ENCODE measurements at regions not wholly inside any gene's neighbourhood (a gene's known extent, or its start where the extent isn't known, plus 50 kb on each side); places are given as distances from the start of the nearest gene placed in this dataset.

GRCh38 chr6:115468272-115469005, 592.3 kb downstream of the FRK start:
- ChIA-PET CTCF (no interaction called here), POLR2A (ENCODE audit: low non-redundant PET) (no interaction called here)
- no peaks in the 10 kb centered on the region for H3K27me3 ChIP-seq (replicated peaks; ENCODE audit: insufficient read depth, low read depth, low read length, poor library complexity)
- no TSS peak for BruUV-seq (replicated peaks)
- H3K9me3 ChIP-seq (ENCODE audit: low read depth, low read length, poor library complexity, severe bottlenecking), result no peaks in the 10 kb centered on the region
- no peak overlapping the region for H3K27ac ChIP-seq (ENCODE audit: low read depth, low read length, poor library complexity, severe bottlenecking)
- H3K36me3 ChIP-seq (ENCODE audit: insufficient read depth, low read length, poor library complexity, severe bottlenecking), result no peaks in the 10 kb centered on the region
- DNase-seq (ENCODE audit: low spot score), result no peak
- intact Hi-C loops (cut with micrococcal nuclease; ENCODE audit: unreplicated experiment), result no loop called here
- no peaks in the 10 kb centered on the region for H3K4me1 ChIP-seq (ENCODE audit: insufficient read depth, low read length, poor library complexity, severe bottlenecking)
- no peak overlapping the region for H3K4me3 ChIP-seq (ENCODE audit: low read depth, low read length, poor library complexity, severe bottlenecking)
- no peak for TF ChIP-seq EZH2 (IDR thresholded peaks at IDR 0.05; ENCODE audit: borderline replicate concordance, low read depth, low read length, poor library complexity, severe bottlenecking)
- no peak for TF ChIP-seq CTCF (conservative IDR thresholded peaks at IDR 0.05; ENCODE audit: low read depth, low read length)

GRCh38 chr6:115467726-115468125, 593.0 kb downstream of the FRK start:
- ChIA-PET POLR2A (ENCODE audit: low non-redundant PET) (no interaction called here), CTCF (no interaction called here)
- no peaks in the 10 kb centered on the region for H3K36me3 ChIP-seq (ENCODE audit: insufficient read depth, low read length, poor library complexity, severe bottlenecking)
- intact Hi-C loops (cut with micrococcal nuclease; ENCODE audit: unreplicated experiment), result no loop called here
- TF ChIP-seq EZH2 (IDR thresholded peaks at IDR 0.05; ENCODE audit: borderline replicate concordance, low read depth, low read length, poor library complexity, severe bottlenecking), result no peak
- no peak for TF ChIP-seq CTCF (conservative IDR thresholded peaks at IDR 0.05; ENCODE audit: low read depth, low read length)
- H3K4me3 ChIP-seq (ENCODE audit: low read depth, low read length, poor library complexity, severe bottlenecking), result no peak overlapping the region
- no TSS peak for BruUV-seq (replicated peaks)
- no peaks in the 10 kb centered on the region for H3K9me3 ChIP-seq (ENCODE audit: low read depth, low read length, poor library complexity, severe bottlenecking)
- no peak for DNase-seq (ENCODE audit: low spot score)
- no peaks in the 10 kb centered on the region for H3K27me3 ChIP-seq (replicated peaks; ENCODE audit: insufficient read depth, low read depth, low read length, poor library complexity)
- no peak overlapping the region for H3K27ac ChIP-seq (ENCODE audit: low read depth, low read length, poor library complexity, severe bottlenecking)
- H3K4me1 ChIP-seq (ENCODE audit: insufficient read depth, low read length, poor library complexity, severe bottlenecking), result no peaks in the 10 kb centered on the region

GRCh38 chr6:115460913-115461312, 599.8 kb downstream of the FRK start:
- no peak overlapping the region for H3K27ac ChIP-seq (ENCODE audit: low read depth, low read length, poor library complexity, severe bottlenecking)
- POLR2A ChIA-PET (ENCODE audit: low non-redundant PET), result no interaction called here

More at GRCh38 chr6:115460913-115461312, 599.8 kb downstream of the FRK start:
- Histone ChIP-seq H3K4me3 (ENCODE audit: low read depth, low read length, poor library complexity, severe bottlenecking) (no peak overlapping the region), H3K27me3 (replicated peaks; ENCODE audit: insufficient read depth, low read depth, low read length, poor library complexity) (no peaks in the 10 kb centered on the region), H3K9me3 (ENCODE audit: low read depth, low read length, poor library complexity, severe bottlenecking) (no peaks in the 10 kb centered on the region), H3K36me3 (ENCODE audit: insufficient read depth, low read length, poor library complexity, severe bottlenecking) (no peaks in the 10 kb centered on the region), H3K4me1 (ENCODE audit: insufficient read depth, low read length, poor library complexity, severe bottlenecking) (no peaks in the 10 kb centered on the region)
- no peak for DNase-seq (ENCODE audit: low spot score)
- TF ChIP-seq EZH2 (IDR thresholded peaks at IDR 0.05; ENCODE audit: borderline replicate concordance, low read depth, low read length, poor library complexity, severe bottlenecking) (no peak), CTCF (conservative IDR thresholded peaks at IDR 0.05; ENCODE audit: low read depth, low read length) (no peak)
- CTCF ChIA-PET, result no interaction called here
- intact Hi-C loops (cut with micrococcal nuclease; ENCODE audit: unreplicated experiment), result no loop called here
- no TSS peak for BruUV-seq (replicated peaks)

Measured in A673 (cell line).